Stomach (tissue), 4 donors: ENCODE measurements at regions not wholly inside any gene's neighbourhood (a gene's known extent, or its start where the extent isn't known, plus 50 kb on each side); places are given as distances from the start of the nearest gene placed in this dataset.

Experiments used
- POLR2A ChIP-seq, 4 donors: fragments of 450-650 bp; IDR thresholded peaks; one replicate each; pipeline ENCODE4 v1.6.1; 2016; ENCODE audit warnings: antibody characterized with exemption in 4 of 4, control low read depth in 2 of 4, mild to moderate bottlenecking in 1 of 4, moderate library complexity in 1 of 4
- POLR2AphosphoS5 ChIP-seq, 3 donors: sonication (generic); formaldehyde crosslinking; IDR thresholded peaks; one replicate each; pipeline ENCODE4 v1.6.1; 2016; ENCODE audit warnings: antibody characterized with exemption in 3 of 3
- TF ChIP-seq, protein P1 (sequence below), 7 experiments: fragments of 450-650 bp in 4 of 7; fragments of 200-600 bp in 3 of 7; sonication (generic) in 3 of 7; IDR thresholded peaks; one replicate each; pipeline ENCODE4 v1.5.1; 2016 to 2019; ENCODE audit warnings: antibody characterized with exemption in 7 of 7, control low read depth in 2 of 7, mild to moderate bottlenecking in 1 of 7

DNA sequence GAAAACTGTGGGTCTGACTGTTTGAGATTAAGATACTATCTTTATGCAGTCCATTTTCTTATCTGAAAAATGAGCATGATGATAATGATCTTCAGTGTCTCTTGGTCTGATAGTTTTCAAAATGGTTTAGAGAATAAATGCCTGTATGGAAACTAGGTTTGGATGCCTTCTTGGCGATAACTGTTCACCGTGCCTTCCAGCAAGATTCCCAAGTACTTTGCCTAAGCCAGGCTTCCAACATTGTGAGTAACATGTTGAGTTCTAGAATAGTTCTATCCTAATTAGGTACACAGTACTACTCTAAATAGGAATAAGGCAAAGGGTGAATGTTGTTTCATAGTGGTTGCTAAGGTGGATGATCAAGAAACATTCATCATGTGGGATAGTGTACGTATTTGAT lies 940.2 kb downstream of the MCTP2 start:
- TF ChIP-seq, protein P1, sequence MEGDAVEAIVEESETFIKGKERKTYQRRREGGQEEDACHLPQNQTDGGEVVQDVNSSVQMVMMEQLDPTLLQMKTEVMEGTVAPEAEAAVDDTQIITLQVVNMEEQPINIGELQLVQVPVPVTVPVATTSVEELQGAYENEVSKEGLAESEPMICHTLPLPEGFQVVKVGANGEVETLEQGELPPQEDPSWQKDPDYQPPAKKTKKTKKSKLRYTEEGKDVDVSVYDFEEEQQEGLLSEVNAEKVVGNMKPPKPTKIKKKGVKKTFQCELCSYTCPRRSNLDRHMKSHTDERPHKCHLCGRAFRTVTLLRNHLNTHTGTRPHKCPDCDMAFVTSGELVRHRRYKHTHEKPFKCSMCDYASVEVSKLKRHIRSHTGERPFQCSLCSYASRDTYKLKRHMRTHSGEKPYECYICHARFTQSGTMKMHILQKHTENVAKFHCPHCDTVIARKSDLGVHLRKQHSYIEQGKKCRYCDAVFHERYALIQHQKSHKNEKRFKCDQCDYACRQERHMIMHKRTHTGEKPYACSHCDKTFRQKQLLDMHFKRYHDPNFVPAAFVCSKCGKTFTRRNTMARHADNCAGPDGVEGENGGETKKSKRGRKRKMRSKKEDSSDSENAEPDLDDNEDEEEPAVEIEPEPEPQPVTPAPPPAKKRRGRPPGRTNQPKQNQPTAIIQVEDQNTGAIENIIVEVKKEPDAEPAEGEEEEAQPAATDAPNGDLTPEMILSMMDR (IDR thresholded peaks at IDR 0.05): no peak
- no peak for TF ChIP-seq POLR2AphosphoS5 (IDR thresholded peaks at IDR 0.05)
- TF ChIP-seq POLR2A (IDR thresholded peaks at IDR 0.05): no peak
